HG02763 (cell line): ENCODE measurements at regions not wholly inside any gene's neighbourhood (a gene's known extent, or its start where the extent isn't known, plus 50 kb on each side); places are given as distances from the start of the nearest gene placed in this dataset.

Experiments used
- ATAC-seq: cut with Tn5 transposase; IDR thresholded peaks from one replicate; pipeline ENCODE4 v1.9.1; 2021; ENCODE audit warnings: mild to moderate bottlenecking, moderate library complexity; ENCODE audit not compliant: unreplicated experiment

GRCh38 chr4:156019246-156019645, 65.6 kb upstream of the CTSO start:
- no peak for ATAC-seq

- no peak for ATAC-seq
Observed at GRCh38 chr4:156018383-156018782, 64.7 kb upstream of the CTSO start.

GRCh38 chr4:156015781-156016180, 62.1 kb upstream of the CTSO start:
- ATAC-seq = no peak

- no peak for ATAC-seq
Observed at GRCh38 chr4:156006192-156006591, 52.5 kb upstream of the CTSO start.
